Naive thymus-derived CD8-positive, alpha-beta T cell (primary cell): ENCODE measurements at regions not wholly inside any gene's neighbourhood (a gene's known extent, or its start where the extent isn't known, plus 50 kb on each side); places are given as distances from the start of the nearest gene placed in this dataset.
"Not testable (repeated sequence)": the region's sequence is repeated elsewhere in the genome, so short reads cannot be mapped to it uniquely, and the experiment has no call there.

ENCODE experiments used
- ATAC-seq, 2 donors: fragments of 150-1000 bp; cut with Tn5 transposase in 1 of 2; sonication (Bioruptor Pico), chemical (Tn5 transposase) in 1 of 2; 1 replicate in 1 of 2; 2 replicates in 1 of 2; pipeline ENCODE4 v1.10.0; 2021; ENCODE audit warnings: mild to moderate bottlenecking in 2 of 2, moderate library complexity in 2 of 2
- POLR2A ChIA-PET: fragments of 350-600 bp; sonication (Branson Sonifier 250); formaldehyde crosslinking; loops from one replicate; lab custom pipeline; 2021; ENCODE audit warnings: antibody characterized with exemption; lab: Charles Lee
- DNase-seq, 10 donors: peaks; one replicate each; pipeline versions ENCODE4 v3.0.0 to v3.0.0-alpha.2; 2020 to 2022
- H3K27ac Mint-ChIP-seq, 10 donors: one replicate each; pipeline ENCODE4 v1.8.0; 2020 to 2022; ENCODE audit warnings: mild to moderate bottlenecking in 10 of 10, mixed read lengths in 10 of 10, moderate library complexity in 4 of 10, inconsistent platforms in 1 of 10
- H3K27me3 Mint-ChIP-seq, 5 donors: one replicate each; pipeline ENCODE4 v1.8.0; 2021 to 2022; ENCODE audit warnings: mixed read lengths in 5 of 5
- H3K36me3 Mint-ChIP-seq, 3 donors: one replicate each; pipeline ENCODE4 v1.8.0; 2020 to 2022; ENCODE audit warnings: mixed read lengths in 3 of 3, mild to moderate bottlenecking in 2 of 3, inconsistent platforms in 1 of 3
- H3K4me1 Mint-ChIP-seq, 4 donors: one replicate each; pipeline ENCODE4 v1.8.0; 2021 to 2022; ENCODE audit warnings: mixed read lengths in 4 of 4
- H3K4me3 Mint-ChIP-seq, 10 donors: one replicate each; pipeline ENCODE4 v1.8.0; 2020 to 2022; ENCODE audit warnings: mild to moderate bottlenecking in 10 of 10, mixed read lengths in 10 of 10, moderate library complexity in 6 of 10, inconsistent platforms in 1 of 10
- H3K9me3 Mint-ChIP-seq, 9 donors: one replicate each; pipeline ENCODE4 v1.8.0; 2020 to 2022; ENCODE audit warnings: mixed read lengths in 9 of 9, mild to moderate bottlenecking in 3 of 9, inconsistent platforms in 1 of 9, moderate library complexity in 1 of 9

DNA sequence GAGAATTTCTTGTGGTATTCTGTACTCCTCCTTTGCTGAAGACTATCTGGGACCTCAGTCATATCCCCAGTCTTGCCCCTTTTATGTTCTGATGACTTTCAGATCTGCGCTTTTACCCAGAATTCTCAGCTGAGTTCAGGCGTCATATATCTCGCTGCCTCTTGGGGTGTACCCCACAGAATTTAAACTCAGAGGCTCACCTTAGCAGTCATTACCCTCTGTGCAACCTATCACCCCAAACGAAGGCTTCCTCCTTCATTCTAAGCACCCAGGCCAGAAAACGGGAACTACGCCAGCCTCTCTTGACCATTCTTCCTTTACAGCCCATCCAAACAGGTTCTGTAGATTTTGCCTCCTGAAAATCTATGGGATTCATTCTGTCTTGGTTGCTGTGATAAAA, 574.8 kb upstream of the C16orf82 start:
- H3K4me3 Mint-ChIP-seq = no peak overlapping the region
- no peaks in the 10 kb centered on the region for H3K4me1 Mint-ChIP-seq
- no peaks in the 10 kb centered on the region for H3K36me3 Mint-ChIP-seq
- H3K9me3 Mint-ChIP-seq = no peaks in the 10 kb centered on the region
- peak overlapping the region in 1 of 10 donors; percentile 0 for H3K27ac Mint-ChIP-seq
- H3K27me3 Mint-ChIP-seq = peaks cover 10 to 51% (median 26%) of the 10 kb centered on the region in 5 donors
- ATAC-seq (no peak), DNase-seq (no peak)
- POLR2A ChIA-PET = no interaction called here

GRCh38 chr16:26493751-26494150, 573.0 kb upstream of the C16orf82 start:
- no peak for ATAC-seq

DNA sequence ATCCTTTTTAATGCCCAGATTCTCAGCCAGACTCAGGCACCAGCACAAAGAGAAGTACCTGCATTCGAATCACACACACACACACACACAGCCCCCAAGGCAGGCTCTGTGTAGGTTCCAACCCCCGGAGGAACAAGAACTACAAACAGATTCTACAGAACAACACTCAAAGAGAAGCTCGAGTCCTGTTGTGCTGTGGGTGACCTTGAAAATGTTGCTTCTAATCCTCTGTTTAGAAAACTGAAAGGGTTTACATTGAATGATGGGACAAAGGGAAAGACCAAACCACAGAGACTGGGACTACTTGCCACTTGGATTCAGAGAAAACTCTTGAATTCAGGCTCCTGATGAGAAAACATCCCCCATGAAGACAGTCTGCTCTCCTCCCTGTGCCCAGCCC, 568.8 kb upstream of the C16orf82 start:
- H3K4me3 Mint-ChIP-seq = no peak overlapping the region
- peaks cover 17 to 27% (median 23%) of the 10 kb centered on the region in 5 donors for H3K27me3 Mint-ChIP-seq
- peaks cover 0 to 5% (median 0%) of the 10 kb centered on the region in 4 donors for H3K4me1 Mint-ChIP-seq
- no peak for ATAC-seq
- no peaks in the 10 kb centered on the region for H3K36me3 Mint-ChIP-seq
- POLR2A ChIA-PET = no interaction called here
- no peaks in the 10 kb centered on the region for H3K9me3 Mint-ChIP-seq
- no peak for DNase-seq
- H3K27ac Mint-ChIP-seq = no peak overlapping the region

More at GRCh38 chr16:26493751-26494150, 573.0 kb upstream of the C16orf82 start:
- H3K27ac Mint-ChIP-seq = no peak overlapping the region
- H3K4me3 Mint-ChIP-seq = no peak overlapping the region
- H3K9me3 Mint-ChIP-seq = no peaks in the 10 kb centered on the region
- H3K36me3 Mint-ChIP-seq = no peaks in the 10 kb centered on the region
- peaks cover 16 to 46% (median 28%) of the 10 kb centered on the region in 5 donors for H3K27me3 Mint-ChIP-seq
- no peaks in the 10 kb centered on the region for H3K4me1 Mint-ChIP-seq
- DNase-seq = no peak
- POLR2A ChIA-PET = no interaction called here

GRCh38 chr16:26500326-26500725, 566.4 kb upstream of the C16orf82 start:
- peak overlapping the region in 1 of 10 donors; percentile 17 for H3K27ac Mint-ChIP-seq
- DNase-seq (no peak), ATAC-seq (no peak)
- H3K4me1 Mint-ChIP-seq = peaks cover 0 to 5% (median 0%) of the 10 kb centered on the region in 4 donors
- H3K36me3 Mint-ChIP-seq = no peaks in the 10 kb centered on the region
- H3K27me3 Mint-ChIP-seq = peaks cover 8 to 16% (median 13%) of the 10 kb centered on the region in 5 donors
- no peak overlapping the region for H3K4me3 Mint-ChIP-seq
- POLR2A ChIA-PET = no interaction called here
- H3K9me3 Mint-ChIP-seq = no peaks in the 10 kb centered on the region

GRCh38 chr16:26505496-26505895, 561.2 kb upstream of the C16orf82 start:
- POLR2A ChIA-PET = no interaction called here
- H3K27ac Mint-ChIP-seq = no peak overlapping the region
- no peaks in the 10 kb centered on the region for H3K4me1 Mint-ChIP-seq
- H3K27me3 Mint-ChIP-seq = peaks cover 2 to 13% (median 12%) of the 10 kb centered on the region in 5 donors
- DNase-seq = no peak
- ATAC-seq = no peak
- no peaks in the 10 kb centered on the region for H3K36me3 Mint-ChIP-seq
- no peaks in the 10 kb centered on the region for H3K9me3 Mint-ChIP-seq
- no peak overlapping the region for H3K4me3 Mint-ChIP-seq

GRCh38 chr16:26508946-26509345, 557.8 kb upstream of the C16orf82 start:
- POLR2A ChIA-PET, H3K4me1 Mint-ChIP-seq, H3K4me3 Mint-ChIP-seq, H3K36me3 Mint-ChIP-seq, DNase-seq, ATAC-seq, H3K9me3 Mint-ChIP-seq: not testable (repeated sequence)
- Mint-ChIP-seq H3K27ac (peak overlapping the region in 1 of 10 donors; percentile 29), H3K27me3 (peaks cover under 1 to 15% (median 9%) of the 10 kb centered on the region in 5 donors)

GRCh38 chr16:26510924-26511323, 555.8 kb upstream of the C16orf82 start:
- H3K9me3 Mint-ChIP-seq = no peaks in the 10 kb centered on the region
- ATAC-seq (no peak), DNase-seq (no peak)
- H3K4me3 Mint-ChIP-seq = no peak overlapping the region
- POLR2A ChIA-PET = no interaction called here
- H3K4me1 Mint-ChIP-seq = no peaks in the 10 kb centered on the region
- H3K27me3 Mint-ChIP-seq = peaks cover 2 to 27% (median 12%) of the 10 kb centered on the region in 5 donors
- no peak overlapping the region for H3K27ac Mint-ChIP-seq
- H3K36me3 Mint-ChIP-seq = no peaks in the 10 kb centered on the region

GRCh38 chr16:26511463-26511862, 555.3 kb upstream of the C16orf82 start:
- POLR2A ChIA-PET = no interaction called here
- Mint-ChIP-seq H3K36me3 (no peaks in the 10 kb centered on the region), H3K27me3 (peaks cover 2 to 32% (median 14%) of the 10 kb centered on the region in 5 donors), H3K27ac (no peak overlapping the region), H3K4me3 (no peak overlapping the region), H3K4me1 (no peaks in the 10 kb centered on the region), H3K9me3 (no peaks in the 10 kb centered on the region)
- no peak for ATAC-seq
- DNase-seq = no peak

GRCh38 chr16:26521626-26522025, 545.1 kb upstream of the C16orf82 start:
- DNase-seq (no peak), ATAC-seq (no peak)
- Mint-ChIP-seq H3K27ac (no peak overlapping the region), H3K4me1 (no peaks in the 10 kb centered on the region), H3K4me3 (no peak overlapping the region), H3K9me3 (no peaks in the 10 kb centered on the region), H3K36me3 (no peaks in the 10 kb centered on the region), H3K27me3 (peaks cover 2 to 10% (median 5%) of the 10 kb centered on the region in 5 donors)
- POLR2A ChIA-PET = no interaction called here

- no peaks in the 10 kb centered on the region for H3K9me3 Mint-ChIP-seq
- H3K27me3 Mint-ChIP-seq = peaks cover 0 to 12% (median 5%) of the 10 kb centered on the region in 5 donors
- H3K4me3 Mint-ChIP-seq = no peak overlapping the region
- ATAC-seq (no peak), DNase-seq (no peak)
- H3K27ac Mint-ChIP-seq = no peak overlapping the region
- POLR2A ChIA-PET = no interaction called here
- H3K4me1 Mint-ChIP-seq = no peaks in the 10 kb centered on the region
- H3K36me3 Mint-ChIP-seq = no peaks in the 10 kb centered on the region
Measured at GRCh38 chr16:26524281-26524680, 542.4 kb upstream of the C16orf82 start.

DNA sequence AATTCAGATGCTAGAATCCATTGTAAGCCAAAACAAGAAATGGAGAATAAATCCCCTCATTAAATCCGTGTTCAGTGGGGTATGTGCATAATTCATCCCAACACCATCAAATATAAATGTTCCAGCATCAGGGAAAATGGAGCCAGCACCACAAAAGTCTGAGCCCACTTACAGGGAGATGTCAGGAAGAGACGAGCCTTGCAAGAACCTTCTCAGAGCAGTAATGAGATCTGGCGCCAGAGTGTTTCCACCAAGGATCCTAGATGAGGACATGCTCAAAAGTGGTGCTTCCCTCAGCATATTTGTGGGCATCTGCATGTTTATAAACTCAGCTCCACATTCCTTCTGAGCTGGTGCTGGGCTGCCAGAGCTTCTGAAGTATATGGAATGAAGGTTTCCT, 541.9 kb upstream of the C16orf82 start:
- no peak for ATAC-seq
- Mint-ChIP-seq H3K27ac (peak overlapping the region in 1 of 10 donors; percentile 41), H3K4me1 (no peaks in the 10 kb centered on the region), H3K9me3 (no peaks in the 10 kb centered on the region), H3K27me3 (peaks cover 0 to 12% (median 5%) of the 10 kb centered on the region in 5 donors), H3K4me3 (no peak overlapping the region), H3K36me3 (no peaks in the 10 kb centered on the region)
- POLR2A ChIA-PET = no interaction called here
- no peak for DNase-seq

DNA sequence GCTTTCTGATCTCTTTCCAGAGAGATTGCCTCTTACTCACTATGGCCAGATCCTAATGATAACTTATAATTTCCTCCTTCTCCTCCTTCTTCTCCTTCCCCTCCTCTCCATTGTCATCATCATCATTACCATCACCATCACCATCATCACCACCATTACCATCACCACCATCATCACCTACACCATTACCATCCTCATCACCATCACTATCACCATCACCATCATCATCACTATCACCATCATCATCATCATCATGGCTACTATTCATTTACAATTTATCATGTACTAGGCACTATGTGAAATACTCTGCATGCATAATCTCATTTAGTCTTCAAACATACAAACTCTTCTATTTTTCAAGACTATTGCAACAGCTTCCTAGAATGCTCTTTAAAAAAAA, 540.9 kb upstream of the C16orf82 start:
- Mint-ChIP-seq H3K4me3 (no peak overlapping the region), H3K36me3 (no peaks in the 10 kb centered on the region), H3K4me1 (no peaks in the 10 kb centered on the region), H3K9me3 (no peaks in the 10 kb centered on the region), H3K27me3 (peaks cover 0 to 12% (median 5%) of the 10 kb centered on the region in 5 donors), H3K27ac (no peak overlapping the region)
- DNase-seq = no peak
- ATAC-seq = no peak
- POLR2A ChIA-PET = no interaction called here

DNA sequence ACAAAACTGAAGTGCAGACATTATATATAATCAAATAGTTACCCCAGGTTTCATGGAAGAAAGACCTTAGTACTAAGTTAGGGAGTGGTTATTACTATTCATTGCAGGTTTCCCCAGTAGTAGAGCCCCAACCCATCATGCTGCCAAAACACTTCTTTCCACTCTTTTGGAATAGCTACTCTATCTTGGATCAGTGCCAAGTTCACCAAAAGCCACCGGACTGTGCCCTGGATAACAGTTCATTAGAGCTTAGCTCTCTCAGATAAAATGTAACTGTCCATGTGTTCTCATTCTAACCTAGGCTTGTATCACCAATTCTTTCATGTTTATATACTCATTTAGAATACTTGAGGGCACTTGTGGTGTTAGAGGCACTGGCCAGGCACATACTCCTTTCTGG, 540.1 kb upstream of the C16orf82 start:
- Mint-ChIP-seq H3K27ac (no peak overlapping the region), H3K27me3 (peaks cover 0 to 12% (median 5%) of the 10 kb centered on the region in 5 donors), H3K4me1 (no peaks in the 10 kb centered on the region), H3K9me3 (no peaks in the 10 kb centered on the region), H3K4me3 (no peak overlapping the region), H3K36me3 (no peaks in the 10 kb centered on the region)
- POLR2A ChIA-PET = no interaction called here
- ATAC-seq (no peak), DNase-seq (no peak)

DNA sequence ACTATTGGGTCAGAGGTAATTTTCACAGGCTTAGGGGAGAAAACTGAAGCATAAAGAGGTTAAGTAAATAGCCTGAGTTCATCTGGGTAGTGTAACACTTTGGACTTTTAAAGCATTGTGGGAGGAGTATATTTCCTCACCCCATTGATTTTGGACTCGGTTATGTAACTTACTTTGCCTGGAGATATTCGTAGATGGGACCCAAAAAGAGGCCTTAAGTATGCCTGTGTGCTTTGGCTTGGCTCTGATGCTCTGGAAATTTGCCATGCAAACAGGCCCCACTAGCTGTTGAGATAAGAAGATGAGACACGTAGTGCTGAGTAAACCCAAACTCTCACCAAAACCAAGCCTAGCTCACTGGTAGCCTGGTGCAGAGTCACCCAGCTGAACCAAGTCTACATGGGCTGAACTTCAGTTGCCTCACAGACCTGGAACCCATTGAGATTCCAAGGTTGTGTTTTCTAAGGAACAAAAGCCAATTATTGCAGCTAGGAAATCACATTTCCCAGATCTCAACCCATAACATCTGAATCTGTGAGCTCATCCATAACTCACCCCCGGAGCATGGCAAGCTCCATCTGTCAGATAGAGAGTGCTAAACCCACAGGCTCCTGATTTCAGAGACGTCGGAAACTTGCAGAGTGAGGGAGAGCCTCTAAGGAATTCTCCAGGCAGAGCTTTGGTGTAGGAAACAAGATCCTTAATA, 536.0 kb upstream of the C16orf82 start:
- DNase-seq = no peak
- no peaks in the 10 kb centered on the region for H3K9me3 Mint-ChIP-seq
- ATAC-seq = no peak
- no peaks in the 10 kb centered on the region for H3K36me3 Mint-ChIP-seq
- POLR2A ChIA-PET = no interaction called here
- H3K27ac Mint-ChIP-seq = no peak overlapping the region
- H3K27me3 Mint-ChIP-seq = peaks cover 0 to 6% (median 4%) of the 10 kb centered on the region in 5 donors
- no peaks in the 10 kb centered on the region for H3K4me1 Mint-ChIP-seq
- no peak overlapping the region for H3K4me3 Mint-ChIP-seq
